GM20000 (cell line): ENCODE measurements at regions not wholly inside any gene's neighbourhood (a gene's known extent, or its start where the extent isn't known, plus 50 kb on each side); places are given as distances from the start of the nearest gene placed in this dataset.

Experiments used
- DNase-seq: peaks from one replicate; pipeline ENCODE4 v3.0.0; 2012; ENCODE audit warnings: low spot score
- CTCF ChIP-seq: IDR thresholded peaks from 2 replicates; pipeline ENCODE4 v1.5.1; 2012; ENCODE audit warnings: mild to moderate bottlenecking, control low read depth; ENCODE audit errors: extremely low read depth, missing control alignments

- TF ChIP-seq CTCF = no peak
- DNase-seq = no peak
Measured at GRCh38 chr10:58989486-58990039, 186.9 kb upstream of the PHYHIPL start.

DNA sequence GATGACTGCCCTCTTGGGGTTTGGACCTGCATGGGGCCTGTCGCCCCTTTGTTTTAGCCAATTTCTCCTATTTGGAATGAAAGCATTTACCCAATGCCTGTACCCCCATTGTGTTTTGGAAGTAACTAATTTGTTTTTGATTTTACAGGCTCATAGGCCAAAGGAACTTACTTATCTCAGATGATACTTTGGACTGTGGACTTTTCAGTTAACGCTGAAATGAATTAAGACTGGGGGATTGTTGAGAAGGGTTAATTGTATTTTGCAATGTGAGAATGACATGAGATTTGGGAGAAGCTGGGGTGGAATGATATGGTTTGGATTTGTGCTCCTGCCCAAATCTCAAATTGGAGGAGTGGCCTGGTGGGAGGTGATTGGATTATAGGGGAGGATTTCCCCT, 185.8 kb upstream of the PHYHIPL start:
- TF ChIP-seq CTCF = no peak

DNA sequence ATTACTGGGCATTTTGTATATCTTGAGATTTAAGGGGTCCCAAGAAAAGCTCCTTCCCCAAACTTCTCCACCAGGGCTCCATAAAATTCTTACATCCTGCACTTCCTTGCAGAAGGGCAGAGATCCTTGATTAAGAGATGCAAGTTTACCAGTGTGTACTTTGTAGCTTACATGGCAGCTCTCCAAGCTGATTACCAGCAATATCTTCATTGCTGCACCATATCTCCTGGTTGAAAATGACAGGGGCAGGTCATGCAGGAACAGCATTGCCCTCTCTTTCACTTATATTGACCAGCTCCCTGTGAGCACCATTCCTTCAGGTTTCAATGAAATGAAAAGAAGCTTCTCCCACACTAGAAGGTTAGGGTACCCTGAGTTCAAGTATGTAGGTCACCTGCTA, 184.6 kb upstream of the PHYHIPL start:
- DNase-seq = no peak
- TF ChIP-seq CTCF = no peak

More for the DNA sequence above, 185.8 kb upstream of the PHYHIPL start:
- DNase-seq = no peak

GRCh38 chr10:58992830-58993460, 183.5 kb upstream of the PHYHIPL start:
- no peak for TF ChIP-seq CTCF
- DNase-seq = no peak

- peak; percentile 41 for DNase-seq
- no peak for TF ChIP-seq CTCF
Measured at GRCh38 chr10:58993480-58994221, 182.8 kb upstream of the PHYHIPL start.

GRCh38 chr10:58994226-58995057, 182.0 kb upstream of the PHYHIPL start:
- no peak for DNase-seq
- no peak for TF ChIP-seq CTCF
